Coronary artery (tissue), 2 donors: ENCODE measurements at regions not wholly inside any gene's neighbourhood (a gene's known extent, or its start where the extent isn't known, plus 50 kb on each side); places are given as distances from the start of the nearest gene placed in this dataset.
"Not testable (repeated sequence)": the region's sequence is repeated elsewhere in the genome, so short reads cannot be mapped to it uniquely, and the experiment has no call there.

Experiments used
- DNase-seq: peaks from one replicate; pipeline ENCODE4 v3.0.0-alpha.2; 2017; ENCODE audit warnings: low spot score
- H3K27ac ChIP-seq, 2 donors: fragments of 200-600 bp; sonication (generic); one replicate each; pipeline ENCODE4 v1.5.1; 2016 to 2019
- H3K4me3 ChIP-seq: fragments of 200-600 bp; sonication (generic); 2 replicates; pipeline ENCODE4 v1.5.1; 2016; ENCODE audit warnings: mild to moderate bottlenecking, moderate library complexity
- CTCF ChIP-seq: fragments of 200-600 bp; sonication (generic); IDR thresholded peaks from one replicate; pipeline ENCODE4 v1.5.1; 2019; ENCODE audit warnings: antibody characterized with exemption

GRCh38 chr10:106023329-106023728 is 1141.2 kb downstream of the SORCS1 start:
- TF ChIP-seq CTCF: no peak
- H3K27ac ChIP-seq: no peak overlapping the region
- no peak for DNase-seq
- H3K4me3 ChIP-seq: no peak overlapping the region

- H3K4me3 ChIP-seq, H3K27ac ChIP-seq, DNase-seq: not testable (repeated sequence)
These were observed 1144.9 kb downstream of the SORCS1 start for GRCh38 chr10:106019559-106019958.

- not testable (repeated sequence) for H3K4me3 ChIP-seq, H3K27ac ChIP-seq, DNase-seq
These were observed 1148.9 kb downstream of the SORCS1 start for GRCh38 chr10:106015369-106016199.

GRCh38 chr10:106011250-106011649 is 1153.3 kb downstream of the SORCS1 start:
- H3K27ac ChIP-seq: no peak overlapping the region
- no peak for TF ChIP-seq CTCF

GRCh38 chr10:106000721-106001120 is 1163.8 kb downstream of the SORCS1 start:
- DNase-seq: no peak
- H3K4me3 ChIP-seq: no peak overlapping the region
- no peak overlapping the region for H3K27ac ChIP-seq
- TF ChIP-seq CTCF: no peak

More at GRCh38 chr10:106011250-106011649, 1153.3 kb downstream of the SORCS1 start:
- no peak for DNase-seq
- H3K4me3 ChIP-seq: no peak overlapping the region

GRCh38 chr10:105993609-105994008 is 1170.9 kb downstream of the SORCS1 start:
- H3K27ac ChIP-seq: no peak overlapping the region
- H3K4me3 ChIP-seq: no peak overlapping the region
- TF ChIP-seq CTCF: no peak

GRCh38 chr10:105992928-105993327 is 1171.6 kb downstream of the SORCS1 start:
- H3K27ac ChIP-seq: no peak overlapping the region
- no peak overlapping the region for H3K4me3 ChIP-seq
- no peak for DNase-seq
- no peak for TF ChIP-seq CTCF

More at GRCh38 chr10:105993609-105994008, 1170.9 kb downstream of the SORCS1 start:
- no peak for DNase-seq

GRCh38 chr10:105990529-105990928 is 1174.0 kb downstream of the SORCS1 start:
- no peak for DNase-seq
- Histone ChIP-seq H3K4me3 (no peak overlapping the region), H3K27ac (no peak overlapping the region)
- no peak for TF ChIP-seq CTCF
